ENCODE measurements at regions not wholly inside any gene's neighbourhood (a gene's known extent, or its start where the extent isn't known, plus 50 kb on each side); places are given as distances from the start of the nearest gene placed in this dataset.

DNA sequence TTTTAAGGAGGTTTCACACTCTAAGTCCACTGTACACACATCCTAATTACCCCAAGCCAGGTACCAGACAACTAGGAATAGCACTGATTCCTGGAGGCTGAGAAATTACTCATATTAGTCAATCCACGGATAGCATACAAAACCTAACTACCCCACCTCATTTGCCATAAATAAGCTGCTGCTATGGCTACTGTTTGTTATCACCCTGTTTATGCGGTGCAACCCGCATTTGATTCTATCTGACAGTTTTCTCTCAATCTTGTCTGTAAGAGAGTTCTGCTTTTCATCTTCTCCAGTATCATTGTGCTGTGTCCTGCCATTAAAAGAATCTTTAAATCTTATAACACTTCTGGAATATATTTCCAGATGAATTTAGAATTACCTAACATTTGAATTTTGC lies 1496.5 kb downstream of the PLA2G4A start:
- DNase-seq (ENCODE audit: low read depth in 4 of 4, low spot score in 2 of 4), result no peak

GRCh38 chr1:188343914-188344313 lies 1515.2 kb downstream of the PLA2G4A start:
- DNase-seq (ENCODE audit: low read depth in 4 of 4, low spot score in 2 of 4), result no peak

DNA sequence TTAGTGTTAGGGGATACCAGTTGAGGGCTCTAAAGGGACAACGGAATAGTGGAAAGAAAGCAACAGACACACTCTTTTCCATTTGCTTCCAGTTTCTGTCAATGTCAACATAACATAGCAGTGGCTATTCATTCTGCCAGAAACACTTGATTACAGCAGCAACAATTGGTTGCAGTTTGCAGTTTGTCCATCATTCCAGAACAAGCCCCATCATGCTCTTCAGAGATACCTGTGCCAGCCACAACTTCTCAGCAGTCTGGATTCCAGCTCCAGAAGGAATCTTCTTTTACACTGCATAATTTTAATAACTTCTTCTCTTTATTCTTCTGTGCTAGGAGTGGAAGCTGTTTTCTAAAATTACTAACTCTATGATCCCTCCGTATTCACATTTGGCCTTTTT lies 1521.4 kb downstream of the PLA2G4A start:
- no peak for DNase-seq (ENCODE audit: low read depth in 4 of 4, low spot score in 2 of 4)

- no peak for DNase-seq (ENCODE audit: low read depth in 4 of 4, low spot score in 2 of 4)
Measured at GRCh38 chr1:188355082-188355481, 1526.3 kb downstream of the PLA2G4A start.

DNA sequence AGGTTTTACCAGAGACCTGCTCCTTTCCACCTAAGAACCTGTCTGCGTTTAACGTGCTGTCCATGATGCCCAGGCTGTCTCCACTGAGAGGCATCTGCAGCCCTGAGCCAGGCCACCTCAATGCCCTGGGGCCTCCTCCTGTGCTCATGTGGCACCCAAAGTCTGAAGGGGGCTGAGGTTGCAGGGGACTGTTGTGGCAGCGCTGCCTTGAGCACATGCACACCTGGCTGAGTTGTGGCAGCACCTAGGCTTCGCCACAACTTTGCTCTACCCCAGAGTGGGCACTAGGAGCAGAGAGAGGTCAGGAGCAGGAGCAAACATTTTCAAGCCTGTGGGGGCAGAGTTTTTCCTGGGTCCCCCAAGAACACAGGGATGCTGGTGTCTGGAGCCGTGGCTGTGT lies 1527.1 kb downstream of the PLA2G4A start:
- DNase-seq (ENCODE audit: low read depth in 4 of 4, low spot score in 2 of 4), result no peak

DNA sequence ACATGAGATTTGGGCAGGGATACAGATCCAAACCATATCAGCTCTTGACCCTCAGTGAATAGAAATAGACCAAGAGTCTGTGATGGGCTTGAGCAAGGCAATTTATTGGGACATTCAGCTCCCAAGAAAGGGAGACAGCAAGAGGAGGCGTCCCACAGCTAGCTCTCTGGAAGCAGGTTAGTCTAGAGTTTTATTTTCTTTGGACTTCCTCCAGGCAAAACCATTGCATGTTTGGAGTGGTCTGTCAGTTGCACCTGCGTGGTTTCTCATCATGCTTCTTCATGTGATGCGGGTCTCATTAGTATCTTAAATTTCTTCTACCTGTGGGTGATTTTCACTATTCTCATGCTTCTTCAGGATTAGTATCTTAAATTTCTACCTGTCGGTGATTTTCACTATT lies 1530.6 kb downstream of the PLA2G4A start:
- no peak for DNase-seq (ENCODE audit: low read depth in 4 of 4, low spot score in 2 of 4)

DNA sequence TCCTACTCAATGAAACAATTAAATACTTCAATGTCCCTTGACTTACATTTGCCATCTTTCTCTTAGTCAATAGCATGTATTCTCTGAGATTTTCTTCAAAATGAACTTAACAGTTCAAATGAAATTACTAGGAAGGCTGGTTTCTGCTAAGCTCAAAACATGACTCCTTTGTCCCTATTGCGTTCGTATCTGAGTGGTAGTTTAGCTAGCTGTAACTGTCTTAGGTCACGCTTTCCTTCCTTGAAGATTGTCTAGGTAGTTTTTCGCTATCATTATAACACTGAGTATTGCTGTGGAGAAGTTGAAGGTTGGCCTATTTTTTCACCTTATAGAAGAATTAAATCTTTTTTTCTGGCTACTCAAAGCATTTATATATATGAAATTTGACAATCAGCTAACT lies 1535.2 kb downstream of the PLA2G4A start:
- no peak for DNase-seq (ENCODE audit: low read depth in 4 of 4, low spot score in 2 of 4)

- DNase-seq (ENCODE audit: low read depth in 4 of 4, low spot score in 2 of 4), result no peak
Measured at GRCh38 chr1:188364927-188365449, 1536.2 kb downstream of the PLA2G4A start.

DNA sequence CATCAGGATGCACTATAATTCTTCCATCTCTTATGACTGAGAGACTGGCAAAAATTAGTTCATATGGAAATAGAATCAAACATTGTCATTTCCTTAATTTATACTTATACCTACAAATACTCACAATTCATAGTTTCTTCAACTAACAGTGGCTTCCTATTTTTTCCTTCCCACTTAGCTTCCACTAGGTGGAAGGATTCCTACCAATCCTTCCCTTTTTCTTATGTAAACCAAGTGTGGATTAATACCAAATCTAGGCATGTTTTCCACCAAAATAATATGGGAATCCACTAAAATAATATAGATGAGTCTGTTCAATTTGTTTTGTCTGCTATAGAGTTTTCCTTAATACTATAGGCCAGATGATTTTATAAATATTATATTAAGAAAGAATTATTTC lies 1537.1 kb downstream of the PLA2G4A start:
- DNase-seq (ENCODE audit: low read depth in 4 of 4, low spot score in 2 of 4), result no peak

GRCh38 chr1:188367661-188368060 lies 1538.9 kb downstream of the PLA2G4A start:
- no peak for DNase-seq (ENCODE audit: low read depth in 4 of 4, low spot score in 2 of 4)

- no peak for DNase-seq (ENCODE audit: low read depth in 4 of 4, low spot score in 2 of 4)
Measured at GRCh38 chr1:188371295-188371806, 1542.6 kb downstream of the PLA2G4A start.

DNA sequence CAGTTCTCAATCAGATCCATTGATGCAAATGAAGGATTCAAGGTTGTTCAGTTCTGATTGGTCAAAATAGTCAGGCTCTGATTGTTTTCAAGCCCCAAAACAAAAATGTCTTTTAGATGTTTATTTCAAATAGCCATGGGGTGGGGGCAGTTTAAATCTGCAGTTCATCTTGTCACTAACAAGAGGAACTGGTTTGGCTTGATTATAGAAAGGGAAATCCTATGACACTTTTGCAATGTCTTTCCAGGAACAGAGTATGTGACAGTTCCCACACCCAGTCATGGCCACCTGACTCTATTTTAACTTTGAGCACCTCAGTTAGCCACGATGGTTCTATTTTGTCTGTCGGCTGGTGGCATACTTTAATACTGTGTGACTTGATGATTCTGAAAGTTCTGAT lies 1544.1 kb downstream of the PLA2G4A start:
- no peak for DNase-seq (ENCODE audit: low read depth in 4 of 4, low spot score in 2 of 4)

DNA sequence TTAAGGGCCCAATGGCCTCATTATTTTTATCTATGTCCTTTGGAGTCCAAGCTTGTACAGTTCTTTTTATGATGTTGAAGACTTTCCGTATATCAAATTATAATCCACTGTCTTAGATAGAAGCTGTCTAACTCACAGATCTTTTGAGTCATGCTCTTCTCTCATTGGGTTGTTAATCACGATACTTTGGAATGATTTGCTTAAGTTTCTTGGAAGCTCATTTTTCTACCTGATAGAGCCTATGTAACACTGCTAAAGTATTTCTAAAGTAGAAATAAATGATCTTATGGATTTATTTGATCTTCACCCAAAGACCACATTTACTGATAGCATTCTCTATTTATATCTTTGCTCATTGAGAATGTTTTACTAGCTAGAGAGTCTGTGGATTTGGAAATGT lies 1554.1 kb downstream of the PLA2G4A start:
- no peak for DNase-seq (ENCODE audit: low read depth in 4 of 4, low spot score in 2 of 4)

DNA sequence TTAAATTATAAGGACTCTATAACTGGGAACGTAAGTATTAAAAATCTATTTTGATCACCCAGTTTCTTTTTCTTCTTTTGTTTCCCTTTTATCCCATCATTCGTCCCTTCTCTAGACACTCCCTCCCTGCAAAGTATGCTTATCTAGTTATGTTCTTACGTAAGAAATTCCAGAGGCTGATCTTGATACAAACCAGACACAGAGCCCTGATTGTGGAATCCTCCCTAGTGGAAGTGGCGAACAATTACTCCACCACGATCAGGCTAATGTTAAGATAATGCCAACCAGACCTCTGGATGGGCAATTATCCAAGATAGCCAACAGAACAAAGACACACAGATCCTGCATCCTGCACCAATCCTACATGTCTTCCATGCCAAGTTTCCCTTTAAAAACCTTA lies 1557.4 kb downstream of the PLA2G4A start:
- no peak for DNase-seq (ENCODE audit: low read depth in 4 of 4, low spot score in 2 of 4)

GRCh38 chr1:188386666-188387065 lies 1557.9 kb downstream of the PLA2G4A start:
- DNase-seq (ENCODE audit: low read depth in 4 of 4, low spot score in 2 of 4), result no peak

DNA sequence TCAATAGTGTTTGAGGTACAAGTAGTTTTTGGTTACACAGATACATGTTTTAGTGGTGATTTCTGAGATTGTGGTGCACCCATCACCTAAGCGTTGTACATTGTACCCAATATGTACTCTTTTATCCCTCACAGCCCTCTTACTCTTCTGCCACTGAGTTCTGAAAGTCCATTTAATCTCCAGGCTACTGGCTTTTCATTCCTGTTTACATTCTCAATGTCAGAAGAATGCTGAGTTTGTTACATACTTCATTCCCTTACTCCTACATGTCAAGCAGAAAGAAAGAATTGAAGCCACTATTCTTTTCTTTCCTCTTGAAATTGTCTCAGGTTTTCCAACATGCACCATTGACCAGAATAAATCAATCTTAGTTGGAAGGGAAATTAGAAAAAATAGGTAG lies 1565.9 kb downstream of the PLA2G4A start:
- no peak for DNase-seq (ENCODE audit: low read depth in 4 of 4, low spot score in 2 of 4)

GRCh38 chr1:188397521-188397920 lies 1568.8 kb downstream of the PLA2G4A start:
- DNase-seq (ENCODE audit: low read depth in 4 of 4, low spot score in 2 of 4), result no peak

DNA sequence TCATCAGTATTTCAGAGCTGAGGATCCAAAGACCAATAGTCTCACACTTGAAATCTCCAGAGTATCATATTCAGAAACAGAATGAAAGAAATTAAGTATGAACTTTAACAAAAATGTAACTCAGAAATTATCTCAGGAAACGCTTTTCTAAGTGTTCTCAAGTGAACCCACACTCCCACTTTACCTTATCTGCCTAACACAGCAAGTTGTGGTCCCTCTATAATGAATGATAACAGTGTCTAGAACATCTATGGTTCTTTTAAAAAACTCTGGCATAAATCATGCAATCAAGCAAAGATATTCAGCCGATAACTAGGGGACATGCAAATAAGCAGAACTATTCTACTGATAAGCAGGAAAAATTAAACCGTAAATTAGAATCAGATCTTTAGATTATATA lies 1574.2 kb downstream of the PLA2G4A start:
- DNase-seq (ENCODE audit: low read depth in 4 of 4, low spot score in 2 of 4), result no peak

DNA sequence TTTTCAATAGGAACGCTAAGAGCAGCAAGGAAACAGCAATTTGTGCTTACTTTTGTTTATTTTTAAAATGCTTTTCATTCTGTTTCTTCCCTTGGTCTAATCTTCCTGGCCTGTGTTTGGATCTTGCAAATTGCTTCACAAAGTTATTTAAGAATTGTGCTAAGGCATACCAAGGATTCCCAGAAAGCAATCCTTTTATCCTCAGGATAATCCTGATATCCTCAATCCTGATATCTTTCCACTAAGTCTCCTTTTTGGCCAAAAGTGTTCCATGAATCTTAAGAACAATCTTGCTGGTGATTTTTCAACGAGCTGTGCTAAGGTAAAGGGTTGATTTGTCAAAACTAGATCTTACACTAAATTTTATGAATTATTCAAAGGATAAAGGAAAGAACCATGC lies 1577.9 kb downstream of the PLA2G4A start:
- DNase-seq (ENCODE audit: low read depth in 4 of 4, low spot score in 2 of 4), result no peak

DNA sequence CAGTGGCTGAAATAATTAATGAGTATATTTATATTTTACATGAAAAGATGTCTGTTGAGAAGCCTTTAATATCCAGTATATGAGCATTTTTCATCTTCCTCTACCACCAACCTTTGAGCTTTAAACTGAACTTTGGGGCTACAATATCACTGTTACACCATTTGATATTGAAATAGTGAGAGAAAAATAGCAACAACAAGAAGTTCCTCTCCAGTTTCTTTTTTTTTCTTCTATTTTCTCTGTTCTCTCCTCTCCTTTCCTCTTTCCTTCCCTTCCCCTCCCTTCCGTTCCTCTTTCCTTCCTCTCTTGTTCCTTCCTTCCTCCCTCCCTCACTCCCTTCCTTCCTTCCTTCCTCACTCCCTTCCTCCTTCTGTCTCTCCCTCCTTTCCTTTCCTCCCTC lies 1591.4 kb downstream of the PLA2G4A start:
- DNase-seq (ENCODE audit: low read depth in 4 of 4, low spot score in 2 of 4), result no peak

- no peak for DNase-seq (ENCODE audit: low read depth in 4 of 4, low spot score in 2 of 4)
Measured at GRCh38 chr1:188423073-188423472, 1594.3 kb downstream of the PLA2G4A start.

- no peak for DNase-seq (ENCODE audit: low read depth in 4 of 4, low spot score in 2 of 4)
Measured at GRCh38 chr1:188424176-188424575, 1595.4 kb downstream of the PLA2G4A start.

- DNase-seq (ENCODE audit: low read depth in 4 of 4, low spot score in 2 of 4), result no peak
Measured at GRCh38 chr1:188425687-188426086, 1596.9 kb downstream of the PLA2G4A start.
